OCI-LY1 (cell line): ENCODE measurements at regions not wholly inside any gene's neighbourhood (a gene's known extent, or its start where the extent isn't known, plus 50 kb on each side); places are given as distances from the start of the nearest gene placed in this dataset.

Source experiments
- H2AFZ ChIP-seq: fragments of 200-600 bp; sonication (generic), shearing (Covaris generic); 2 replicates; pipeline ENCODE4 v1.6.0; 2014; ENCODE audit warnings: antibody characterized with exemption, mild to moderate bottlenecking, low read length
- H3F3A ChIP-seq: fragments of 200-600 bp; sonication (generic), shearing (Covaris generic); 2 replicates; pipeline ENCODE4 v1.6.0; 2014; ENCODE audit warnings: mild to moderate bottlenecking, antibody characterized with exemption, low read length, moderate library complexity; ENCODE audit not compliant: insufficient read depth
- H3K27ac ChIP-seq: fragments of 200-600 bp; sonication (generic); 2 replicates; pipeline ENCODE4 v1.5.1; 2014; ENCODE audit warnings: low read length, mixed run types, mild to moderate bottlenecking, low read depth; ENCODE audit not compliant: poor library complexity, severe bottlenecking
- H3K27me3 ChIP-seq: fragments of 200-600 bp; sonication (generic); 2 replicates; pipeline ENCODE4 v1.6.0; 2014; ENCODE audit warnings: antibody characterized with exemption, mild to moderate bottlenecking, low read length, moderate library complexity; ENCODE audit not compliant: insufficient read depth
- H3K36me3 ChIP-seq: fragments of 200-600 bp; sonication (generic); 2 replicates; pipeline ENCODE4 v1.6.1; 2014; ENCODE audit warnings: mild to moderate bottlenecking, antibody characterized with exemption, low read length, moderate library complexity, mixed read lengths; ENCODE audit not compliant: insufficient read depth
- H3K4me1 ChIP-seq: fragments of 200-600 bp; sonication (generic); 2 replicates; pipeline ENCODE4 v1.5.1; 2014; ENCODE audit warnings: mild to moderate bottlenecking, low read length, moderate library complexity; ENCODE audit not compliant: insufficient read depth, severe bottlenecking
- H3K4me2 ChIP-seq: fragments of 200-600 bp; sonication (generic), shearing (Covaris generic); 2 replicates; pipeline ENCODE4 v1.6.1; 2014; ENCODE audit warnings: low read length
- H3K4me3 ChIP-seq: fragments of 200-600 bp; sonication (generic); 2 replicates; pipeline ENCODE4 v1.5.1; 2014; ENCODE audit warnings: low read length, low read depth, mild to moderate bottlenecking, mixed read lengths; ENCODE audit not compliant: poor library complexity, severe bottlenecking
- H3K79me2 ChIP-seq: fragments of 200-600 bp; shearing (Covaris generic); 2 replicates; pipeline ENCODE4 v1.6.1; 2016; ENCODE audit warnings: mixed run types, low read length, mixed read lengths; ENCODE audit not compliant: insufficient read depth
- H3K9ac ChIP-seq: fragments of 200-600 bp; sonication (generic), shearing (Covaris generic); 2 replicates; pipeline ENCODE4 v1.6.1; 2014; ENCODE audit warnings: mild to moderate bottlenecking, low read length, mixed read lengths
- H3K9me2 ChIP-seq: fragments of 200-600 bp; sonication (generic), shearing (Covaris generic); 2 replicates; pipeline ENCODE4 v1.6.1; 2014; ENCODE audit warnings: low read depth, mild to moderate bottlenecking, low read length, mixed read lengths
- H3K9me3 ChIP-seq: fragments of 200-600 bp; shearing (Covaris generic); 2 replicates; pipeline ENCODE4 v1.6.1; 2014; ENCODE audit warnings: low read length, mixed read lengths
- H4K20me1 ChIP-seq: fragments of 200-600 bp; sonication (generic), shearing (Covaris generic); 2 replicates; pipeline ENCODE4 v1.6.0; 2016; ENCODE audit warnings: mild to moderate bottlenecking, low read length; ENCODE audit not compliant: insufficient read depth
- EZH2 ChIP-seq: fragments of 200-600 bp; sonication (generic), shearing (Covaris generic); IDR thresholded peaks from 2 replicates; pipeline ENCODE4 v1.8.0; 2017; ENCODE audit warnings: borderline replicate concordance, mixed run types, mild to moderate bottlenecking, antibody characterized with exemption, low read length, moderate library complexity, mixed read lengths
- TF ChIP-seq, protein P1 (sequence below): fragments of 200-600 bp; sonication (generic), shearing (Covaris generic); IDR thresholded peaks from 2 replicates; pipeline ENCODE4 v1.5.1; 2017; ENCODE audit warnings: mild to moderate bottlenecking, antibody characterized with exemption, low read length, moderate library complexity, mixed read lengths

DNA sequence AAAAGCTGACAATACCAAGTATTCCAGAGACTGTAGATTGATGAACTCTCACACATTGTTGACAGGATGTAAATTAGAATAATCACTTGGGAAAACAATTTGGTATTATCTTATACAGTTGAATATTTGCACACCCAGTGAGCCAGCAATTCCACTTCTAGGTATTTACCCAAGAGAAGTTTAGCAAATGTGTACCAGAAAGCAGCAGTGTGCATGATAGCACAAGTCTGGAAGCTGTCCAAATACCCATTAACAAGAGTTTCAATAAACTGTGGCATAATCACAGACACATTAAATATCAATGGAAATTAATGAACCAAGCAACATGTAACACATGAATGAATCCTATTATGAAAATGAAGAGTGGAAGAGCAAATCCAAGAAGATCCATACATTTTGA lies 233.6 kb downstream of the TPBG start:
- TF ChIP-seq EZH2, result no peak
- TF ChIP-seq, protein P1, sequence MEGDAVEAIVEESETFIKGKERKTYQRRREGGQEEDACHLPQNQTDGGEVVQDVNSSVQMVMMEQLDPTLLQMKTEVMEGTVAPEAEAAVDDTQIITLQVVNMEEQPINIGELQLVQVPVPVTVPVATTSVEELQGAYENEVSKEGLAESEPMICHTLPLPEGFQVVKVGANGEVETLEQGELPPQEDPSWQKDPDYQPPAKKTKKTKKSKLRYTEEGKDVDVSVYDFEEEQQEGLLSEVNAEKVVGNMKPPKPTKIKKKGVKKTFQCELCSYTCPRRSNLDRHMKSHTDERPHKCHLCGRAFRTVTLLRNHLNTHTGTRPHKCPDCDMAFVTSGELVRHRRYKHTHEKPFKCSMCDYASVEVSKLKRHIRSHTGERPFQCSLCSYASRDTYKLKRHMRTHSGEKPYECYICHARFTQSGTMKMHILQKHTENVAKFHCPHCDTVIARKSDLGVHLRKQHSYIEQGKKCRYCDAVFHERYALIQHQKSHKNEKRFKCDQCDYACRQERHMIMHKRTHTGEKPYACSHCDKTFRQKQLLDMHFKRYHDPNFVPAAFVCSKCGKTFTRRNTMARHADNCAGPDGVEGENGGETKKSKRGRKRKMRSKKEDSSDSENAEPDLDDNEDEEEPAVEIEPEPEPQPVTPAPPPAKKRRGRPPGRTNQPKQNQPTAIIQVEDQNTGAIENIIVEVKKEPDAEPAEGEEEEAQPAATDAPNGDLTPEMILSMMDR, result no peak
- Histone ChIP-seq H3K27ac (no peak overlapping the region), H3K9ac (no peak overlapping the region), H3K4me1 (no peaks in the 10 kb centered on the region), H3K4me3 (no peak overlapping the region), H3K36me3 (no peaks in the 10 kb centered on the region), H3F3A (no peaks in the 10 kb centered on the region), H3K9me3 (no peaks in the 10 kb centered on the region), H3K4me2 (no peak overlapping the region), H3K27me3 (no peaks in the 10 kb centered on the region), H3K9me2 (no peaks in the 10 kb centered on the region), H2AFZ (no peak overlapping the region), H3K79me2 (no peaks in the 10 kb centered on the region), H4K20me1 (no peaks in the 10 kb centered on the region)

DNA sequence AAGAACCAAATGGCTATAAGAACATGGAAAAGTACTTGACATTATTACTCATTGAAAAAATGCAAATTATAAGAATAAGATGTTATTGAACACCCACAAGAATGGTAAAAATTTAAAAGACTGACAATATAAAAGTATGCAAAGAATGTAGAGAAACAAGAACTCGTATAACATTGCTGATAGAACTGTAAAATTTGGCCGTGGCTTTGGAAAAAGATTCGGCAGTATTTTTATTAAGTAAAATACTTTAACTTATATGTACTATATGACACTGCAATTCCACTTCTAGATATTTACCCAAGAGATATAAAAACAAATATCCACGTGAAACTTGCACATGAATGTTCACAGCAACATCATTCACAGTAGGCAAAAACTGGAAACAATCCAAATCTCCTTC lies 239.2 kb downstream of the TPBG start:
- H3K9ac ChIP-seq, result no peak overlapping the region
- TF ChIP-seq, protein P1, result no peak
- TF ChIP-seq EZH2, result no peak
- H3K36me3 ChIP-seq, result no peaks in the 10 kb centered on the region
- no peak overlapping the region for H3K27ac ChIP-seq
- no peaks in the 10 kb centered on the region for H3K79me2 ChIP-seq
- no peaks in the 10 kb centered on the region for H3K4me1 ChIP-seq
- H3K9me2 ChIP-seq, result no peaks in the 10 kb centered on the region
- no peak overlapping the region for H3K4me3 ChIP-seq
- H3K4me2 ChIP-seq, result no peak overlapping the region
- no peaks in the 10 kb centered on the region for H4K20me1 ChIP-seq
- no peak overlapping the region for H2AFZ ChIP-seq
- no peaks in the 10 kb centered on the region for H3F3A ChIP-seq
- H3K27me3 ChIP-seq, result no peaks in the 10 kb centered on the region
- no peaks in the 10 kb centered on the region for H3K9me3 ChIP-seq

DNA sequence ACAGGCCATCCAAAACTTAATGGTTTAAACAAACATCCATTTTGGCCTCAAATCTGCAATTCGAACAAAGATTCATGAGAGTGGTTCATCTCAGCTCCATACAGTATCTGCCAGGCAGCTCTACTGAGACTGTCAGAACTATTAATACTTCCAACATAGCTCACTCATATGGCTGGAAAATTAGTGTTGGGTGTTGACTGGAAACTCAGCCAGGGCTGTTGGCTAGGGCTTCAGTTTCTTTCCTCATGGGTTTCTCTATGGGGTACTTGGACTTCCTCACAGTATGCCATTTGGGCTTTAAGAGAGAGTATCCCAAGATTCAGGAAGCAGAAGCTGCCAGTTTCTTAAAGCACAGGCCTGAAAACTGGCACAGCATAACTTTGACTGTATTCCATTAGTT lies 240.3 kb downstream of the TPBG start:
- Histone ChIP-seq H4K20me1 (no peaks in the 10 kb centered on the region), H3F3A (no peaks in the 10 kb centered on the region), H2AFZ (no peak overlapping the region), H3K4me2 (no peak overlapping the region), H3K79me2 (no peaks in the 10 kb centered on the region), H3K27ac (no peak overlapping the region), H3K4me3 (no peak overlapping the region), H3K27me3 (no peaks in the 10 kb centered on the region), H3K9me2 (no peaks in the 10 kb centered on the region), H3K9me3 (no peaks in the 10 kb centered on the region), H3K36me3 (no peaks in the 10 kb centered on the region), H3K4me1 (no peaks in the 10 kb centered on the region), H3K9ac (no peak overlapping the region)
- TF ChIP-seq EZH2, result no peak
- TF ChIP-seq, protein P1, result no peak
